CD4-positive, alpha-beta T cell treated with Interleukin-2 at 100 ng/mL for 4 hours (primary cell): ENCODE measurements at regions not wholly inside any gene's neighbourhood (a gene's known extent, or its start where the extent isn't known, plus 50 kb on each side); places are given as distances from the start of the nearest gene placed in this dataset.
"Not testable (repeated sequence)": the region's sequence is repeated elsewhere in the genome, so short reads cannot be mapped to it uniquely, and the experiment has no call there.

Experiments used
- DNase-seq: peaks from one replicate; pipeline ENCODE4 v3.0.0-alpha.2; 2020; ENCODE audit warnings: low spot score

DNA sequence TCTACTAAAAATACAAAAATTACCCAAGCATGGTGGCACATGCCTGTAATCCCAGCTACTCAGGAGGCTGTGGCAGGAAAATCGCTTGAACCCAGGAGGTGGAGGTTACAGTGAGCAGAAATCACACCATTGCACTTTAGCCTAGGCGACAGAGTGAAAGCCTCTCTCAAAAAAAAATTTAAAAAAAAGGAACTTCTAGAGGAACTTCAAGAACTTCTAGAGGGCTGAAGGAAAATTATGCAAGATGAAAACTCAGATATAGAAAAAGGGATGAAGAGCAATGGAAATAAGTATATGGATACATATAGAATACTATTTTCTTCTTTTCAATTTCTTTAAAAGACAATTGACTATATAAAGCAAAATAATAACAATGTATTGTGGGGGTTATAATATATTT, 51.2 kb upstream of the PRR5 start:
- no peak for DNase-seq

DNA sequence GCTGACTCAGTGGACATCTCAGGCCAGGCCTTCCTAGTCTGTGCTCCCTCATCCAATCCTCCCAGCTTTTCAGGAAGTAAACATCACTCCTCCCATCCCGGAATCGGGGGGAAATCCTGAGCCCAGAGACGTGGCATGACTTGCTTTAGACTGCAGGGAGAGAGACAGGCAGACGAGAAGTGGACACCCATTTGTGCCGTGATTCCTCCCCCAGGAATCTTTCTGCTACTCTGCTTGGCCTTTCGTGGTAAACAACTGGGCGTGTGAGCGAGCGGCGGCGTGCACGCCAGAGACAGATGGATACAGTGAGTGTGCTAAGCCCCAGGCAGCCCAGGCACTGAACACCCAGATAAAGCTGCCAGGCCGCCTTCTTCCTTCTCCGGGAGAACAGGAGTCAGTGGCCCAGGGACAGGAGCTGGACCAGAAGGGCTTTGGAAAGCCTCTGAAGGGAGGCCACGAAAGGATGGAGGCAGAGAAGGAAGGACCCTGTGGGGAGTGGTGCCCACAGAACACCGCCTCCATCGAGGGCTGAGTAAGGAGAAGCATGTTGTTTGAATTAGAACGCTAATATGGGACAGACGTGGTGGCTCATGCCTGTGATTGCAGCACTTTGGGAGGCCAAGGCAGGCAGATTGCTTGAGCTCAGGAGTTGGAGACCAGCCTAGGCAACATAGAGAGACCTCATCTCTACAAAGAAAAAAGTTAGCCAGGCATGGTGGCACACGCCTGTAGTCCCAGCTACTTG, 53.0 kb upstream of the PRR5 start:
- DNase-seq: no peak

DNA sequence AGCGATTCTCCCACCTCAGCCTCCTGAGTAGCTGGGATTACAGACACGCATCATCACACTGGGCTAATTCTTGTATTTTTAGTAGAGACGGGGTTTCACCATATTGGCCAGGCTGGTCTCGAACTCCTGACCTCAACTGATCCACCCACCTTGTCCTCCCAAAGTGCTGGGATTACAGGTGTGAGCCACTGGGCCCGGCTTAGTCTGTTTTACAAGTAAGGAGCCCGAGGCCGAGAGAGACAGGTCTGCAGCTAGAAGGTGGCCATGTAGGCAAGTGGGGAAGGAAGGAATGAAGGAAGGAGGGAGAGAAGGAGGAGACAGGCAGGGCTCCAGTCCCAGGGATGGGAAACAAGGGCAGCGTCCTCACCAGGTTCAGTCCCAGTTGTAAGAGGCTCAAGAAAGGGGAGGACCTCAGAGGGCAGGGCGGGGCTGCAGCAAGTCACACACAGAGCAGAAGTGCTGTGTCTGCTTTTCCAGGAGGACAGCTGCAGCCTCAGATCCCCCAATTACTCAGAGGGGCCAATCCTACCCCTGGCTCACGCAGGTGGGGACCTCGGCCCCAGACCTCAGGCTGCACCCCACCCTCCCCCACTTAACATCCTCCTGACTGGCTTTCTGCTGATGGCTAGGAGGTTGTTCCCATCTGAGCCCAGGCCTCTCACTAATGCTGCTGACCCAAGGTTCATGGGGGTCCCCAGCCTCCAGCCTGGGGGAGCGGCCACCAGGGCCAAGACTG, 53.8 kb upstream of the PRR5 start:
- no peak for DNase-seq

DNA sequence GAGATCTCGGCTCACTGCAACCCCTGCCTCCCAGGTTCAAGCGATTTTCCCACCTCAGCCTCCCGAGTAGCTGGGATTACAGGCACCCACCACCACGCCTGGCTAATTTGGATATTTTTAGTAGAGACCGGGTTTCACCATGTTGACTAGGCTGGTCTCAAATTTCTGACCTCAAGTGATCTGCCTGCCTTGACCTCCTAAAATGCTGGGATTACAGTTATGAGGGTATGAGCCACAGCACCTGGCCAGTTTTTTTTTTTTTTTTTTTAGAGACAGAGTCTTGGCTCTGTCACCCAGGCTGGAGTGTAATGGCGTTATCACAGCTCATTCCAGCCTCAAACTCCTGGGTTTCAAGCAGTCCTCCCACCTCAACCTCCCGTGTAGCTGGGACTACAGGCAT, 54.9 kb upstream of the PRR5 start:
- DNase-seq: no peak

DNA sequence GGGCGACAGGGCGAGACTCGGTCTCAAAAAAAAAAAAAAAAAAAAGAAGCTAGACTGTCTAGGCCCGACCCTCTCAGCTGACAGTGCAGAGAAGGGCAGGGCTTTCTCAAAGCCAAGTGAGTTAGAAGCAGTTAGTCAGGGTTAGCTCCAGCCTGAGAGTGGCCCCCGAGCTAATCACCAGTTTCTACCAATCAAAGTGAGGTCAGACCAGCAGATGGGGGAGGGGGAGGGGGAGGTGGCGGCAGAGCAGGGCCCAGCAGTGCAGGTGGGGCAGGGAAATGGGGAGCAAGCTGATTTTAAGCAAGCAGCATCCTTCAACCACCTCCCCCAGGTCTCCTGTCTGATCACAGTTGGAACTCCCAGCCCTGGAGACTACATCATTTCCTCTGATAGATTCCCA, 55.3 kb upstream of the PRR5 start:
- DNase-seq: no peak

DNA sequence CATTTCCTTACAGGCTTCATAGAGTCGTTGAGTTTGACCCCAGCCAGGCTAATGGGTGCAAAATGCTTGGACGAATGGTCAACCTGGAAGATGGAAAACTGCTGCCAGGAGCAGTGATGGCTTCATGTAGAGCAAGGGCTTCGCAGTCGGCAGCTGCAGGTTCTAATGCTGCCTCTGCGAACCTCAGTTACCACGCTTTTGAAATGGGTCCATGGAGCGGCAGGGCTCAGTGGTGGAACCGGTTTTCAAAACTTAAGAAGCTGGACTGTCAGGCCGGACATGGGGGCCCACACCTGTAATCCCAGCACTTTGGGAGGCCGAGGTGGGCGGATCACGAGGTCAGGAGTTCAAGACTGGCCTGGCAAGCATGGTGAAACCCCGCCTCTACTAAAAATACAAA, 55.9 kb upstream of the PRR5 start:
- DNase-seq: no peak

DNA sequence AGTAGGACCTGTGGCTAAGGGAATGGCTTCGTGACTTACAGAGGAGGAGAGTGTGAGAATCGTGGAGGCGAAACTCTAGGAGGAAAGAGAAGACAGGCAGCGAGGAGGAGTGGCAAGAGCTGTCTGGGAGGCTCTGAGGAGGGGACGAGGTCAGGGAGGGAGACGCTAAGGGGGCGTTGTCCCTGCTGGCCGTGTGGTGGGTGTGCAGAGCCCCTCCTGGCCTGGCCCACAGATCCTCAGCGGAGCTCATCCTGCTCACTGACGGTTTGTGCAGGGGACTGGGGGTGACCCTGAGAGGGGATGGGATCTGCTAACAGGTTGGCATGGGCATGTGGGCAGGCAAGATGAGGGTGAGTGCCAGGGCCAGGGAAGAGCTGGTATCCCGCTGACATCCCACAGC, 56.5 kb upstream of the PRR5 start:
- DNase-seq: no peak

DNA sequence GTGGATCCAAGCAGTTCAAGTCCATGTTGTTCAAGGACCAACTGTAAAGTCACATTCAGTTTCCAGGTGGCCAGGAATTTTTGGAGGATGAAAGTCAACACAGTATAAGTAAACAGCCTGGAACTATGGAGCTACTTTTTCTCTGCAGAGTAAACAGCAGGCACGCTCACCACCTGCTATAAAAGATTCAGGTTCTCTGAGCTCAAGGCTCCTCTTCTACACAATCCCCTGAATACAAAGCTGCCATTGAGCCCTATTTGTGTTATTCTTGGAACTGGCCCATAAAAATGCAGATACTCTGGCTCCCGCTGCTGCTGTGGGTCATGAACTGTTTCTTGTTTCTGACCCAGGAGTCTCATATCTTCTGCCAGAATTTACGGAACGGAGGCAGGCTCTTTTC, 56.9 kb upstream of the PRR5 start:
- no peak for DNase-seq

DNA sequence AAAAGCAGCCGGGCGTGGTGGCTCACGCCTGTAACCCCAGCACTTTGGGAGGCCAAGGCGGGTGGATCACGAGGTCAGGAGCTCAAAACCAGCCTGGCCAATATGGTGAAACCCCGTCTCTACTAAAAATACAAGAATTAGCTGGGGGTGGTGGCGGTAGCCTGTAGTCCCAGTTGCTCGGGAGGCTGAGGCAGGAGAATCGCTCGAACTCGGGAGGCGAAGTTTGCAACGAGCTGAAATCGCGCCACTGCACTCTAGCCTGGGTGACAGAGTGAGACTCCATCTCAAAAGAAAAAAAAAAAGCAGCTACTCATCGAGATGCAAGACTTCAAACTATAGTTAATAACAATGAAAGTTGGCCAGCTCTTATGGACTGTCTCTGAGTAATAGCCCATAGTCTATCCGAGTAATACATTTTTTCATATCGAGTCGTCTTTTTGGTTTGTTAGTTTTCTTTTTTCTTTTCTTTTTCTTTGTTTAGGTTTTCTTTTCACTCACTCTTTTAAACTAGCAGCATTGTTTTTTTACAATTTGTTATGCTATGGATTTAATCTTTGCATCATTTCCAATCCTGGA, 58.4 kb upstream of the PRR5 start:
- not testable (repeated sequence) for DNase-seq

DNA sequence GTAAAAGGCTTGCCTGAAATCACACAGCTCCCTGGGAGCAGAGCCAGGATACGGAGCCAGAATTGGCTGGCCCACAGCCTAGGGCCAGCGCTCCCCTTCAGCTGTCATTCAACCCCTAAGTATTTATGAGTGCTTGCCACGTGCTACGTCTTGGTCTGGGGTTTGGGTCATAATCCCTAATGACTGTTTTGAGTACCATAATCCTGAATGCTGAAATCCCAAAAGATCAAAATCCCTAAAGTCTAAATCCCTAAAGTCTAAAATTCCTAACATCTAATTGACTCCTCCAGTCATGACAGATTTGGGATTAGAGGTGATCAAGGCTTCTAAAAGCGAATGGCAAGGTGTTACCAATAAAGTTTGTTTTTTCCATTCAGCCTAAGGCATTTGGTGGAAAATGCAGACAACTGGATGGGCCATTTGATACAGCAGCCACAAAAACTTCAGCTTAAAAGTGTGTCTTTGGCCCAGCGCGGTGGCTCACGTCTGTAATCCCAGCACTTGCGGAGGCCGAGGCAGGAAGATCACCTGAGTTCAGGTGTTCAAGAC, 59.8 kb upstream of the PRR5 start:
- DNase-seq: no peak

DNA sequence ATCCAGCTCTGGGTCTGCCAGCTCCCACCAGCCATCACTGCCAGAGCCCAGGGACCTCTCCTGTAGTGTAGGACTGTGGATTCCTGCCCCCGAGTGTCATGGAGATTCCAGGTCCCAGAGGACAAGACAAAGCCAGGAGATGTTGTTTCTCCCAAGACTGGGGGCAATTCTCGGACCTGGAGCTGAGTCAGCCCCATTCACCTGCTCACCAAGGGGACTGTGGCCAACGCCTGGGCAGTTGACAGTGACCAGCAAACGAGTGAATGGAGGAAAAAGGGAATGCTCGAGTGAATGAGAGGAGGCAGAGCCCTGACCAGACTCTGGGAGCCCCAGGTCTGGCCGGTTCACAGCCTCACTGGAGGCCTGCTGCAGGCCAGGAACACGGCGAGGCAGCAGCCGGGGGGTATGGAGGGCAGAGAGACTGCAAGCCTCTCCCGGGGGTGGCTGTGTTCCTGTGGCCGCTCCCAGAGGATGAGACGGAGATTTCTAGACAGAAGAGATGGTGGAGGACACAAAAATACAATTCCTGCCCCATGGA, 61.3 kb upstream of the PRR5 start:
- DNase-seq: no peak

DNA sequence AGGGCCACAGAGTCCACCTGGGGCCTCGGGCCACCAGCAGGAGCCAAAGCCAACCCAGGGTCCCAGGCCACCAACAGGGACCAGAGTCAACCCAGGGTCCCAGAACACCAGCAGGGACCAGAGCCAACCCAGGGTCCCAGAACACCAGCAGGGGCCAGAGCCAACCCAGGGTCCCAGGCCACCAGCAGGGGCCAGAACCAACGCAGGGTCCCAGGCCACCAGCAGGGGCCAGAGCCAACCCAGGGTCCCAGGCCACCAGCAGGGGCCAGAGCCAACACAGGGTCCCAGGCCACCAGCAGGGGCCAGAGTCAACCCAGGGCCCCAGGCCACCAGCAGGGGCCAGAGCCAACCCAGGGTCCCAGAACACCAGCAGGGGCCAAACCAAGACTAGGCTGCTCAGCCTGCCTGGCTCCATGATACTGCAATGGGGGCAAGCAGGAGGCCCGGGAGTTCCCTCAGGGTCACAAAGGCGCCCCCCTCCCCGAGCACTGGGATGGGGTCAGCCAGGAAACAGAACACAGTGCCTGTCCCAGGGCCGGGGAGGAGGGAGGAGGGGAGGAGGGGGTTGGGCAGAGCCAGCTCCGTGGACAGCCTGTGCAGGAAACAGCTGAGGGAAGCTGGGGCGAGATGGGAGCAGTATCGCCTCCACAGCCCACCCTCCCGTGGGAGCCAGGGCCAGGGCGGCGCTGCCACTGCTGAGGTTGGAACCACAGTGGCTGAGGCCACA, 62.0 kb upstream of the PRR5 start:
- no peak for DNase-seq

DNA sequence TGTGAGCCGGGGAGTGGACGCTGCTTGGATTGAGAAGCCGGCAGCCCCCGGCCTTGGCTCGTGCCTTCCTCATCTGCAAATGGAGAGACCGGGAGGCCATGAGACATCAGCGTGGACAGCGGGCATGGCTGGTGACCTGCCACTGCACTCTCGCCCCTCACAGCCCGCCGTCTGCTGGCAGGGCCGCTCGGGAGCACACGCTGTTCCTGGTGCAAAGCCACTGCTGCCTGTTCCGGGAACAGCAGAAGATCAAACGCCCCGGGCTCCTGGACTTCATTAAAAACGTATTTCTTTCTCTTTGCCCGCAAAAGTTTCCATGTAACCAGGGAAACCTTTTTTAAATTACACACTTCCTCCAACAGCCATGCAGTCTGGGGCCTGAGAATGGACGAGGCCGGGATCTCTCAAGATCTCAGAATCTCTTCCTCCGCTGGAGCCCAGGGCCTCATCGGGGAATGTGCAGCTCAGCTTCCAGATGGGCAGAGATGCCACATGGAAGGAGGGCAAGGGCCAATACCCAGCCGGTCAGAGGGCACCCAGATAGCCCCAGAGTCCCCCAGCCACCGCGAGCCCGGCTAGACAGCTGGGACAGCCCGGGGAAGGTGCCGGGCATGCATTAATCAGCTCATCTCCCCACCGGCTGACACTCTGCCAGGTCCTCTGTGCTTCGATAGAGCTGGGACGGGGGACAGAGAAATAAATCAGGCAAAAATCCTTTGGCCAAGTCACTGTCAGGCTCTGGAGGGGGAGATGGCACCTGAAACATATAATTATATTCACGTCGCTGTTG, 62.8 kb upstream of the PRR5 start:
- DNase-seq: no peak

DNA sequence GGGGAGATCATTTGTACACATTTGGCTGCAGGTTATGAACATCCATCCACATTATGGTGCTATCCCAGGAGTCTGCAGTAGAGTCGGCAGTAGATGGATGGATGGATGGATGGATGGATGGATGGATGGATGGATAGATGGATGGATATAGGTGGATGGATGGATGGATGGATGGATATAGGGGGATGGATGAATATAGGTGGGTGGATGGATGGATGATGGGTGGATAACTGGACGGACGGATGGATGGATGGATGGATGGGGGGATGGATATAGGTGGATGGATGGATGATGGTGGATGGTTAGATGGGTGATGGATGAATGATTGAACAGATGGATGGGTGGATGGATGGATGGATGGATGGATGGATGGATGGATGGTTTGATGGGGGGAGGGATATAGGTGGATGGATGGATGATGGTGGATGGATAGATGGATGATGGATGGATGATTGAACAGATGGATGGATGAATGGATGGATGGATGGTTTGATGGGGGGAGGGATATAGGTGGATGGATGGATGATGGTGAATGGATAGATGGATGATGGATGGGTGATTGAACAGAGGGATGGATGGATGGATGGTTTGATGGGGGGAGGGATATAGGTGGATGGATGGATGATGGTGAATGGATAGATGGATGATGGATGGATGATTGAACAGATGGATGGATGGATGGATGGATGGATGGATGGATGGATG, 65.3 kb upstream of the PRR5 start:
- not testable (repeated sequence) for DNase-seq

DNA sequence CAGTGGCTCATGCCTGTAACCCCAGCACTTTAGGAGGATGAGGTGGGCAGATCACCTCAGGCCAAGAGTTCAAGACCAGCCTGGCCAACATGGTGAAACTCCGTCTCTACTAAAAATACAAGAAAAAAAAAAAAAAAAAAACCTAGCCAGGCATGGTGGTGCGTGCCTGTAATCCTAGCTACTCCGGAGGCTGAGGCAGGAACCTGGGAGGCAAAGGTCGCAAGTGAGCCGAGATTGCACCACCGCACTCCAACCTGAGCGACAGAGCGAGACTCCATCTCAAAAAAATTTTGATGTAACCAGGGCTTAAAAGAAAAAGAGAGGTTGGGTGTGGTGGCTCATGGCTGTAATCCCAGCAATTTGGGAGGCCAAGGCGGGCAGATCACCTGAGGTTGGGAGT, 66.4 kb upstream of the PRR5 start:
- not testable (repeated sequence) for DNase-seq

DNA sequence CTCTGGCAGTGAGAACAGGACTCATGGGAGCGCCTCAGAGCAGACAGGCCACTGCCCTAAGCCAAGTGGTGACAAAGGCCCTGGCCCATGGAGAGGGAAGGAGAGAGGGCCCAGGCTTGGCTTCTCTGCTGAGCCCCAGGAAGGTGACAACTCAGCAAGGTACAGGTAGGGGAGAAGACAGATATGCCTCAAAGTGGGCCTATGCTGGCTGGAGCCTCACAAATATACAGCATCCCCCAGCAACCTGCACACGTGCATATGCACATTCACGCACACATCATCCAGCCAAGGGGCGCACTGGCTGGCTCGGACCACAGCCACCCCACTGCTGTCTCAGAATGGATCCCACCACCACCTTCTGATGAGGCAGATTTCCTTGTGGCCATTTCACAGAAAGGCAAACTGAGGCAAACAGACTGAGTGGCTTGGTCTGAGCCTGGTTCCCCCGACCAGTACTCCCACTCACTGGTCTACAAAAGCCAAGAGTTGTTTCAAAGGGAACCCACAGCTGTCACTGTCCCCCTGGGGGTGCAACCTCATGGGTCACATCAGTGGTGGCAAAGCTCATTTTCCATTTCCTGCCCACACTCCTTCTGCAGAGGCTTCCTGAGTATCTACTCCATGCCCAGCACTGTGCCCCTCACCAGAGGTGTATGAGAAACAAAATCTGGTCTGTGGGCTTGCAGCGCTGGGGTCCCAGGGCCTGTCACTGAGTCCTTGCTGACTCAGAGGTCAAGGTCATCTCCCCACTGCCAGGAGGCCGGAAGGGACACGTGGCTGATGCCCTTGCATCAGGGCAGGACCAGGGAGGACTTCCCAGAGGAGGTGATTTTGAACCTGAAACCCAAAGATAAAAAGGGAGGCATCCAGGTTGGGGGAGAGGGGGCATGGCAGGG, 67.3 kb upstream of the PRR5 start:
- DNase-seq: no peak

DNA sequence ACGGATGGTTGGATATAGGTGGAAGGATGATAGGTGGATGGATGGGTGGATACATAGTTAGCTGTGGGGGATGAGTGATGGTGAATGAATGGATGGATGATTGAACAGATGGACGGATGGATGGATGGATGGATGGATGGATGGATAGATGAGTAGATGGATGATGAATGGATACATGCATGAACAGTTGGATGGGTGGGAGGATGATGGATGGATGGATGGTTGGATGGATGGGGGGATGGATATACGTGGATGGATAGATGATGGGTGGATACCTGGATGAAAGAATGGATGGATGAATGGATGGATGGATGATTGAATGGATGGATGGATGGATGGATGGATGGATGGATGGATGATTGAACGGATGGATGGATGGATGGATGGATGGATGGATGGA, 68.4 kb upstream of the PRR5 start:
- no peak for DNase-seq

DNA sequence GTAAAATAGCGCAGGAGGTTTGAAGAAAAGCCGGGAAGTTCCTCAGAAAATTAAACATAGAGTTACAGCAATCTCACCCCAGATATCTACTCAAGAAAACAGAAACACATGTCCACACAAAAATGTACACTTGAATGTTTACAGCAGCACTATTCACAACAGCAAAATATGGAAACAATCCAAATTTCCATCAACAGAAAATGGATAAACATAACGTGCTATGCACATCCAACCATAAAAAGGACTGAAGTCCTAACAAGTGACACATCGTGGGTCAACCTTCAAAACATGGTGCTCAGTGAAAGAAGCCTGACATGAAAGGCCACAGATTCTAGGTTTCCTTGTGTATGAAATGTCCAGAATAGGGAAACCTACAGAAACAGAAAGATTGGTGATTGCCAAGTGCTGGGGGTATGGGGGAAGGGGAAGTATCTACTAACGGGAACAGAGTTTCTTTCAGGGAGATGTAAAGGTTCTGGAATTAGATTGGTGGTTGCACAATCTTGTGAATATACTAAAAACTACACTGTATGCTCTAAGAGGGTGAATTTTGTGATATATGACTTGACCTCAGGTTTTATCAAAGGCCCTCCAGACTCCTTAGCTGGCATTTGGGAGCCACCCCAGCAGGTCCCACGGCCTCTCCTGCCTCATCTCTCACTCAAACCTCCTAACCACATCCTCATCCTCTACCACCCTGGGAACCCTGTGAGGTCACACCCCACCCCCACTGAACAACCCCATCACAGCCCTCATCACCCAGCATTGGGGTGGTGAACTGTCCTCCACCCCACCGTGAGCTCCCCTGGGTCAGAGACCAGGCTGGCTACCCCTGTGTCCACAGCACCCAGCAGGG, 69.2 kb upstream of the PRR5 start:
- peak; percentile 8 for DNase-seq

DNA sequence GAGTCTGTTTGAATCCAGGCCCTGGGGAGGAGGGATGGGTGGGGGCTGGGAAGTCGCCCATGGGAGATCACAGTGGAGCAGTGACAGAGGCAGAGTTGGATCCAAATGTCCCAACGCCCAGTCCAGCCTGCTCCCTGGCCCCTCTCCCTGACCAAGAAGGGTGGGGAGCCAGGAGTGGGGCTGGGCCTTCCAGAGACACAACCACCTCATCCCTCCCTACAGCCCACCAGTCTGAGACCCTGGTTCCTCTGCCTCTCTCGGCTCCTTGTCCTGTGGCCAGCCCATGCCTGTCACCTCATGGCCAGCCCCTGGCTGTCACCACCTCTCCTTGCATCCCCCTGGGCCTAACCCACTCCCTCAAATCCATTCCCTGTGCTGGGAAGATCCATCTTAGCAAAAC, 71.2 kb upstream of the PRR5 start:
- DNase-seq: no peak
